Natural killer cell (primary cell): ENCODE measurements at regions not wholly inside any gene's neighbourhood (a gene's known extent, or its start where the extent isn't known, plus 50 kb on each side); places are given as distances from the start of the nearest gene placed in this dataset.
"Not testable (repeated sequence)": the region's sequence is repeated elsewhere in the genome, so short reads cannot be mapped to it uniquely, and the experiment has no call there.

Source experiments
- ATAC-seq, 3 donors: fragments of 150-1000 bp in 2 of 3; fragments of 200-7000 bp in 1 of 3; cut with Tn5 transposase; 1 replicate in 1 of 3; 2 replicates in 2 of 3; pipeline ENCODE4 v1.10.0; 2021; ENCODE audit warnings: mild to moderate bottlenecking in 2 of 3, moderate library complexity in 2 of 3
- DNase-seq, 2 donors: peaks; one replicate each; pipeline versions ENCODE4 v3.0.0 to v3.0.0-alpha.2; 2013 to 2021; ENCODE audit warnings: mixed read lengths in 1 of 2
- H3K27ac ChIP-seq: one replicate; pipeline ENCODE4 v1.5.1; 2013; ENCODE audit warnings: mild to moderate bottlenecking, low read length
- H3K27me3 ChIP-seq: one replicate; pipeline ENCODE4 v1.6.1; 2013; ENCODE audit warnings: low read length; ENCODE audit not compliant: control insufficient read depth, insufficient read depth
- H3K36me3 ChIP-seq: one replicate; pipeline ENCODE4 v1.6.1; 2013; ENCODE audit warnings: low read length; ENCODE audit not compliant: control insufficient read depth, insufficient read depth
- H3K4me1 ChIP-seq: one replicate; pipeline ENCODE4 v1.6.1; 2013; ENCODE audit warnings: low read length; ENCODE audit not compliant: control insufficient read depth, insufficient read depth
- H3K4me3 ChIP-seq: one replicate; pipeline ENCODE4 v1.5.1; 2013; ENCODE audit warnings: low read length
- H3K9me3 ChIP-seq: one replicate; pipeline ENCODE4 v1.6.1; 2013; ENCODE audit warnings: low read length; ENCODE audit not compliant: control insufficient read depth, insufficient read depth
- H3K27ac Mint-ChIP-seq, 2 donors: one replicate each; pipeline ENCODE4 v1.8.0; 2022; ENCODE audit warnings: mild to moderate bottlenecking in 2 of 2, mixed read lengths in 2 of 2, moderate library complexity in 1 of 2
- H3K27me3 Mint-ChIP-seq, 2 donors: one replicate each; pipeline ENCODE4 v1.8.0; 2022; ENCODE audit warnings: low read depth in 2 of 2, mixed read lengths in 2 of 2
- H3K36me3 Mint-ChIP-seq: one replicate; pipeline ENCODE4 v1.8.0; 2022; ENCODE audit warnings: mixed read lengths
- H3K4me1 Mint-ChIP-seq, 2 donors: one replicate each; pipeline ENCODE4 v1.8.0; 2022; ENCODE audit warnings: mixed read lengths in 2 of 2
- H3K4me3 Mint-ChIP-seq: one replicate; pipeline ENCODE4 v1.8.0; 2022; ENCODE audit warnings: mild to moderate bottlenecking, moderate library complexity, mixed read lengths
- H3K9me3 Mint-ChIP-seq, 2 donors: one replicate each; pipeline ENCODE4 v1.8.0; 2022; ENCODE audit warnings: mixed read lengths in 2 of 2
- CTCF ChIP-seq: fragments of 200-600 bp; IDR thresholded peaks from one replicate; pipeline ENCODE4 v1.8.0; 2022; ENCODE audit warnings: antibody characterized with exemption
- WGBS: methylation state at CpG from one replicate; pipeline ENCODE4 v1.1.7; 2013; ENCODE audit warnings: missing lambda C conversion rate; ENCODE audit not compliant: insufficient coverage; 5-methylcytosine and 5-hydroxymethylcytosine counted together
- intact Hi-C: fragments of 100-400 bp; cut with micrococcal nuclease; formaldehyde crosslinking; loops from one replicate; pipeline ENCODE4 v1.14.2; 2022

DNA sequence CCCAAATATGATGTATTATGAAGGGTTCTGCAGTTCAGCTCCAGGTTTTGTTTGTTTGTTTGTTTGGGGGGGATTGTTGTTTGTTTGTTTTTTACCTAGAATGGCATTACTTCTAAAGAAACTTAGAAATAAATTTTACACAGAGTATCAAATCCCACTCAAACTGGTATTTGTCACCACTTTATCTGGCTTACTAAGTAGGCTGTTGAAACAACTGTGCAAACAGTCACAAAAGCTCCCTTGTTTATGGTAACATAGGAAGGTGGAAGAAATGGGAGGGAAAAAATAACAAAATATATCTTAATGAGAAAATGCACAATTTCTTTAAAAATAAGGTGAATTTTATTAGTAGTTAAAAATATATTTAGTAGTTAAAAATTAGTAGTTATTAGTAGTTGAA lies 108.3 kb upstream of the ANO5 start:
- ATAC-seq = no peak
- H3K9me3 ChIP-seq = no peaks in the 10 kb centered on the region
- no peaks in the 10 kb centered on the region for H3K4me1 Mint-ChIP-seq
- H3K4me3 ChIP-seq = no peak overlapping the region
- no peak overlapping the region for H3K27ac ChIP-seq
- H3K4me3 Mint-ChIP-seq = no peak overlapping the region
- H3K4me1 ChIP-seq = no peaks in the 10 kb centered on the region
- H3K27ac Mint-ChIP-seq = no peak overlapping the region
- H3K27me3 ChIP-seq = no peaks in the 10 kb centered on the region
- no peaks in the 10 kb centered on the region for H3K36me3 ChIP-seq
- H3K9me3 Mint-ChIP-seq = peaks cover 10 to 26% of the 10 kb centered on the region in 2 donors
- no peaks in the 10 kb centered on the region for H3K36me3 Mint-ChIP-seq
- intact Hi-C loops = no loop called here
- no peaks in the 10 kb centered on the region for H3K27me3 Mint-ChIP-seq
- no peak for DNase-seq
- TF ChIP-seq CTCF = no peak

GRCh38 chr11:22089609-22090008 lies 103.3 kb upstream of the ANO5 start:
- no peaks in the 10 kb centered on the region for H3K4me1 Mint-ChIP-seq
- no peak overlapping the region for H3K27ac Mint-ChIP-seq
- peaks cover 9 to 19% of the 10 kb centered on the region in 2 donors for H3K9me3 Mint-ChIP-seq
- no peaks in the 10 kb centered on the region for H3K27me3 ChIP-seq
- ATAC-seq = no peak
- no peak for DNase-seq
- H3K27ac ChIP-seq = no peak overlapping the region
- H3K4me3 ChIP-seq = no peak overlapping the region
- intact Hi-C loops = no loop called here
- H3K4me3 Mint-ChIP-seq = no peak overlapping the region
- no peaks in the 10 kb centered on the region for H3K9me3 ChIP-seq
- 88% methylated on average over 1 of the region's 2 CpGs for WGBS
- H3K4me1 ChIP-seq = no peaks in the 10 kb centered on the region
- no peaks in the 10 kb centered on the region for H3K36me3 Mint-ChIP-seq
- no peaks in the 10 kb centered on the region for H3K36me3 ChIP-seq
- no peaks in the 10 kb centered on the region for H3K27me3 Mint-ChIP-seq
- no peak for TF ChIP-seq CTCF

DNA sequence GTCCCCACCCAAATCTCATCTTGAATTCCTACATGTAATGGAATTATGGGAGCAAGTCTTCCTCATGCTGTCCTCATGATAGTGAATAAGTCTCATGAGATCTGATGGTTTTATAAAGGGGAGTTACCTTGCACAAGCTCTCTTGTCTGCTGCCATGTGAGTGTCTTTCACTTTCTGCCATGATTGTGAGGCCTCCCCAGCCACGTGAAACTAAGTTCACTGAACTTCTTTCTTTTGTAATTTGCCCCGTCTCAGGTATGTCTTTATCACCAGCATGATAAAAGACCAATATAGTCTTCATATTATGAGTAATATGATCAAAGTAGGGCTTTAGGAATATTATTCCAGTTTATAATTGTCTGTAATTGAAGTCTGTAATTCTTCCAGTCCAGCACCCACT lies 86.3 kb upstream of the ANO5 start:
- Mint-ChIP-seq H3K27ac (no peak overlapping the region), H3K27me3 (no peaks in the 10 kb centered on the region), H3K4me3 (no peak overlapping the region), H3K9me3 (peaks cover 7 to 13% of the 10 kb centered on the region in 2 donors), H3K4me1 (no peaks in the 10 kb centered on the region), H3K36me3 (no peaks in the 10 kb centered on the region)
- Histone ChIP-seq H3K4me3 (no peak overlapping the region), H3K27ac (no peak overlapping the region), H3K4me1 (no peaks in the 10 kb centered on the region), H3K9me3 (no peaks in the 10 kb centered on the region), H3K36me3 (no peaks in the 10 kb centered on the region), H3K27me3 (no peaks in the 10 kb centered on the region)
- no peak for ATAC-seq
- TF ChIP-seq CTCF = no peak
- 82% methylated on average over 2 of the region's 2 CpGs for WGBS
- no peak for DNase-seq
- intact Hi-C loops = no loop called here

GRCh38 chr11:22115470-22116029 lies 77.3 kb upstream of the ANO5 start:
- TF ChIP-seq CTCF = no peak
- Mint-ChIP-seq H3K4me1 (no peaks in the 10 kb centered on the region), H3K4me3 (no peak overlapping the region), H3K36me3 (no peaks in the 10 kb centered on the region), H3K9me3 (peaks cover 5 to 12% of the 10 kb centered on the region in 2 donors), H3K27me3 (no peaks in the 10 kb centered on the region), H3K27ac (no peak overlapping the region)
- 80% methylated on average over 3 of the region's 3 CpGs for WGBS
- no peak overlapping the region for H3K27ac ChIP-seq
- H3K27me3 ChIP-seq = no peaks in the 10 kb centered on the region
- H3K9me3 ChIP-seq = no peaks in the 10 kb centered on the region
- no peaks in the 10 kb centered on the region for H3K36me3 ChIP-seq
- DNase-seq (no peak), ATAC-seq (no peak)
- H3K4me3 ChIP-seq = no peak overlapping the region
- no peaks in the 10 kb centered on the region for H3K4me1 ChIP-seq
- intact Hi-C loops = no loop called here

- not testable (repeated sequence) for H3K27ac ChIP-seq, H3K27me3 Mint-ChIP-seq
These were observed 64.9 kb upstream of the ANO5 start for GRCh38 chr11:22127981-22128380.

More at GRCh38 chr11:22127981-22128380, 64.9 kb upstream of the ANO5 start:
- H3K4me3 ChIP-seq, H3K4me1 Mint-ChIP-seq, H3K27me3 ChIP-seq, ATAC-seq, H3K27ac Mint-ChIP-seq, H3K36me3 ChIP-seq, H3K4me1 ChIP-seq, H3K4me3 Mint-ChIP-seq, intact Hi-C loops, H3K36me3 Mint-ChIP-seq, DNase-seq: not testable (repeated sequence)
- peaks cover 12% of the 10 kb centered on the region for H3K9me3 ChIP-seq
- H3K9me3 Mint-ChIP-seq = peaks cover 11 to 16% of the 10 kb centered on the region in 2 donors
- WGBS = 85% methylated on average over 2 of the region's 2 CpGs
